DOHH2 (cell line): ENCODE measurements at regions not wholly inside any gene's neighbourhood (a gene's known extent, or its start where the extent isn't known, plus 50 kb on each side); places are given as distances from the start of the nearest gene placed in this dataset.

ENCODE experiments used
- CTCF ChIP-seq: fragments of 200-600 bp; sonication (generic); IDR thresholded peaks from one replicate; pipeline ENCODE4 v1.5.1; 2014; ENCODE audit warnings: antibody characterized with exemption, mild to moderate bottlenecking, low read depth, low read length; ENCODE audit not compliant: poor library complexity, severe bottlenecking
- EZH2phosphoT487 ChIP-seq: fragments of 200-600 bp; sonication (generic); IDR thresholded peaks from 2 replicates; pipeline ENCODE4 v1.6.1; 2017; ENCODE audit warnings: borderline replicate concordance, mild to moderate bottlenecking, antibody characterized with exemption, low read length, moderate library complexity, mixed read lengths

- no peak for TF ChIP-seq CTCF
- no peak for TF ChIP-seq EZH2phosphoT487
These were observed 642.7 kb upstream of the CXADR start for GRCh38 chr21:16870103-16870502.
